Testis (tissue), 2 donors: ENCODE measurements at regions not wholly inside any gene's neighbourhood (a gene's known extent, or its start where the extent isn't known, plus 50 kb on each side); places are given as distances from the start of the nearest gene placed in this dataset.
"Not testable (repeated sequence)": the region's sequence is repeated elsewhere in the genome, so short reads cannot be mapped to it uniquely, and the experiment has no call there.

Experiments
- POLR2A ChIP-seq: fragments of 450-650 bp; IDR thresholded peaks from one replicate; pipeline ENCODE4 v1.6.1; 2017; ENCODE audit warnings: antibody characterized with exemption, mild to moderate bottlenecking, moderate library complexity
- TF ChIP-seq, protein P1 (sequence below), 3 experiments: fragments of 450-650 bp in 2 of 3; fragments of 200-600 bp in 1 of 3; sonication (generic) in 1 of 3; IDR thresholded peaks; one replicate each; pipeline ENCODE4 v1.5.1; 2016 to 2019; ENCODE audit warnings: antibody characterized with exemption in 3 of 3, mild to moderate bottlenecking in 2 of 3, moderate library complexity in 1 of 3

DNA sequence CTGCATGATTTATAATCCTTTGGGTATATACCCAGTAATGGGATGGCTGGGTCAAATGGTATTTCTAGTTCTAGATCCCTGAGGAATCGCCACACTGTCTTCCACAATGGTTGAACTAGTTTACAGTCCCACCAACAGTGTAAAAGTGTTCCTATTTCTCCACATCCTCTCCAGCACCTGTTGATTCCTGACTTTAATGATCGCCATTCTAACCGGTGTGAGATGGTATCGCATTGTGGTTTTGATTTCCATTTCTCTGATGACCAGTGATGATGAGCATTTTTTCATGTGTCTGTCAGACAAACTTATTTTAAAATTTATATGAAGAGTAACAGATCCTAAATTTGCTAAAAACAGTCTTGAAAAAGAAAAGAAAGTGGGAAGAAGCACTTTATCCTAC, 197.7 kb downstream of the FGFR2 start:
- TF ChIP-seq, protein P1, sequence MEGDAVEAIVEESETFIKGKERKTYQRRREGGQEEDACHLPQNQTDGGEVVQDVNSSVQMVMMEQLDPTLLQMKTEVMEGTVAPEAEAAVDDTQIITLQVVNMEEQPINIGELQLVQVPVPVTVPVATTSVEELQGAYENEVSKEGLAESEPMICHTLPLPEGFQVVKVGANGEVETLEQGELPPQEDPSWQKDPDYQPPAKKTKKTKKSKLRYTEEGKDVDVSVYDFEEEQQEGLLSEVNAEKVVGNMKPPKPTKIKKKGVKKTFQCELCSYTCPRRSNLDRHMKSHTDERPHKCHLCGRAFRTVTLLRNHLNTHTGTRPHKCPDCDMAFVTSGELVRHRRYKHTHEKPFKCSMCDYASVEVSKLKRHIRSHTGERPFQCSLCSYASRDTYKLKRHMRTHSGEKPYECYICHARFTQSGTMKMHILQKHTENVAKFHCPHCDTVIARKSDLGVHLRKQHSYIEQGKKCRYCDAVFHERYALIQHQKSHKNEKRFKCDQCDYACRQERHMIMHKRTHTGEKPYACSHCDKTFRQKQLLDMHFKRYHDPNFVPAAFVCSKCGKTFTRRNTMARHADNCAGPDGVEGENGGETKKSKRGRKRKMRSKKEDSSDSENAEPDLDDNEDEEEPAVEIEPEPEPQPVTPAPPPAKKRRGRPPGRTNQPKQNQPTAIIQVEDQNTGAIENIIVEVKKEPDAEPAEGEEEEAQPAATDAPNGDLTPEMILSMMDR (IDR thresholded peaks at IDR 0.05) = not testable (repeated sequence)
- TF ChIP-seq POLR2A = not testable (repeated sequence)
